DMS53 (cell line): ENCODE measurements at regions not wholly inside any gene's neighbourhood (a gene's known extent, or its start where the extent isn't known, plus 50 kb on each side); places are given as distances from the start of the nearest gene placed in this dataset.
A peak's percentile ranks its signal among the peaks of the same experiment; 100 is the strongest.
"Not testable (repeated sequence)": the region's sequence is repeated elsewhere in the genome, so short reads cannot be mapped to it uniquely, and the experiment has no call there.

Source experiments
- DNase-seq: peaks from one replicate; lab custom pipeline; 2025; lab: John Stamatoyannopoulos, UW

DNA sequence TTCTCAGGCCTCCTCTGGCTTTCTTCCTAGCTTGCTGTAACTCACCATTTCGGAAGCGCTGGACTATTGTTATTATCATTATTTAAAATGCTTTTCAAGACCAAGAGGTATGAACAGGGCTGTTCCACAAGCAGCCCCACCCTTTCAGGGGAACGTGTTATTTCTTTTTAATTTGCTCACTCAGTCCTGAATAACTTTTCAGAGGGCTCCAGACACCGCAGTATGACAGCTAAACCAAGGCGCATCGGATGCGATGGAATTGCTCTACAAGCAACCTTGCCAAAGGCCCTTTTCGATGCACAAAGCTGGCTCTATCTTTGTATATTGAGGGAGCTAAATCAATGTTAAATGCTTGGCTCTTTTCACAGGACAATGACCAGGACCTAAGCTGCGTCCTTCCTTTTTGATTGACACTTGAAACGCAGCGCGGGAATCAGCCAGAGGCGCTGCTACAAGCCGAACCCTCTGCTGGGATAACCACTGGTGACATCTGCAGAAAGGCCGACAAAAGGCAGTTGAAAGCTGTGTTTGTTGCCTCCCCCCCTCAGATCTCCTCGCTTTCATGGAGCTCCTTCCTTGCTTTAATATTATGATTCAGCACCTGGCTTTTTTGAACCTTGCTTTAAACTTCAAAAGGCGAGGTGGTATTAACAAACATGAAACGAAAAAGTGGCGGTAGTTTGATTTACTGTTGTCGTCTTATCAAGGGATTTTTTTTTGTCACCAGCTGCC is 204.7 kb upstream of the PROX1 start:
- DNase-seq: no peak

- DNase-seq: peak; percentile 28
Measured at GRCh38 chr1:213783893-213784292, 203.9 kb upstream of the PROX1 start.

- DNase-seq: no peak
Measured at GRCh38 chr1:213786683-213787082, 201.1 kb upstream of the PROX1 start.

DNA sequence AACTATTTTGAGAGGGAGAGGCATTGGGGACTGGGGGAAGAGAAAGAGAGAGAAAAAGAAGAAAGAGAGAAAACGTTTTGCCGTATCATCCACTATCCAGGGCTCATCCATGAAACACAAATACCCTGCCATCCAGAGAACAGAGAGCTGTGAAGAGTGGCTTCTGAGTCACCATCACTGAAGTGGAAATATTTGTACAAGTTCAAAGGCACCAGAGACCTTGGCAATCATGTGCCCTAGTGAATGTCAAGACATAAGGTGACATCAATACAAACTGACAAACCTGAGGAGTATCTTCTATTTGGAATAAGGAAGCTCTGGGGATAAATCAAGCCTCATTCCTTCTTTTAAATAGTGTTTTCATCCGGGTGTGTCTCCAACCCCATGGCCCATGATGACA is 197.2 kb upstream of the PROX1 start:
- peak; percentile 96 for DNase-seq

GRCh38 chr1:213793482-213794067 is 194.2 kb upstream of the PROX1 start:
- no peak for DNase-seq

GRCh38 chr1:213796525-213796924 is 191.2 kb upstream of the PROX1 start:
- DNase-seq: no peak

DNA sequence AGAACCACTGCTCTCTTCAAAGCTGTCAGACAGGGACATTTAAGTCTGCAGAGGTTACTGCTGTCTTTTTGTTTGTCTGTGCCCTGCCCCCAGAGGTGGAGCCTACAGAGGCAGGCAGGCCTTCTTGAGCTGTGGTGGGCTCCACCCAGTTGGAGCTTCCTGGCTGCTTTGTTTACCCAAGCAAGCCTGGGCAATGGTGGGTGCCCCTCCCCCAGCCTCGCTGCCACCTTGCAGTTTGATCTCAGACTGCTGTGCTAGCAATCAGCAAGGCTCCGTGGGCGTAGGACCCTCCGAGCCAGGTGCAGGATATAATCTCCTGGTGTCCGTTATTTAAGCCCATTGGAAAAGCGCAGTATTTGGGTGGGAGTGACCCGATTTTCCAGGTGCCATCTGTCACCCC is 179.5 kb upstream of the PROX1 start:
- not testable (repeated sequence) for DNase-seq

DNA sequence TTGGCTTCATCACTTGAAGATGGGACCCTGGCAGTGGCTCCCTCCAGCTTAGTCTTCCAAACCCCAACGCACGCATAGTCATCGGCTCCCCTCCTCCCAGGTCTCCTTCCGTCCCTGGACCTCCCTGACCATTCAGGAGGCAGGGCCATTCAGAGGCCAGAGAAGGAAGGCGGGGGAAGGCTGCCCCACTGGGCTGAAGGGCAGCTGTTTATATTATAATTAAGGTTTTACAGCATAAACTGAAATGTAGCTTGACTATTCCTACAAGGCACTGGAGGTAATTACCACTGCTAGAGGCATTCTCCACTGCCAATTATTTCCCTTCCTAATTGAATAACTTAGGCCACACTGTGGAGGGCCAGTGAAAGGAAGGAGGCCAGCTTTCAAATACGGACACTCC is 170.6 kb upstream of the PROX1 start:
- no peak for DNase-seq

- peak; percentile 72 for DNase-seq
Measured at GRCh38 chr1:213820362-213821149, 167.2 kb upstream of the PROX1 start.

- no peak for DNase-seq
Measured at GRCh38 chr1:213821175-213821942, 166.4 kb upstream of the PROX1 start.

DNA sequence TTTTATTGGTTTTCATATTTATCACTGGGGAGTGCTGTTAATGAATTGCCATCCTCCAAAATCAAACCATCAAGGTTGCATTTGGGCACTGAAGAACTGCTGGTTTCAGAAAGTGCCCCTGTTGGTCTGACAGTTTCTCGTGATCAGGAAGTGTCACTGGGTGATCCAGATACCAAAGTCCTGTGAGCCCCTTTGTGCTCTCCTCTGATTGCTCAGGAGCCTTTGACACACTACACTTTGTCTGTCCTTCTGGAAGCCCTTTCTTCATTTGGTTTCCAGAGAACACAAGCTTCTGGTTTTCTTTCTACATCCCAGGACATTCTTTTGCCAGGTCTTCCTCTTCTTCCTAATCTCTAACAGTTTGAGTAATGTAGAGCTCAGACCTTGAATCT is 165.8 kb upstream of the PROX1 start:
- DNase-seq: no peak

GRCh38 chr1:213826891-213827290 is 160.9 kb upstream of the PROX1 start:
- no peak for DNase-seq

GRCh38 chr1:213828867-213829266 is 158.9 kb upstream of the PROX1 start:
- no peak for DNase-seq

GRCh38 chr1:213829780-213830179 is 158.0 kb upstream of the PROX1 start:
- no peak for DNase-seq

GRCh38 chr1:213830371-213830770 is 157.4 kb upstream of the PROX1 start:
- DNase-seq: no peak

GRCh38 chr1:213840575-213840974 is 147.2 kb upstream of the PROX1 start:
- DNase-seq: no peak

GRCh38 chr1:213844632-213845031 is 143.1 kb upstream of the PROX1 start:
- no peak for DNase-seq

GRCh38 chr1:213852107-213852506 is 135.7 kb upstream of the PROX1 start:
- DNase-seq: no peak

GRCh38 chr1:213858581-213858980 is 129.2 kb upstream of the PROX1 start:
- DNase-seq: peak; percentile 57

DNA sequence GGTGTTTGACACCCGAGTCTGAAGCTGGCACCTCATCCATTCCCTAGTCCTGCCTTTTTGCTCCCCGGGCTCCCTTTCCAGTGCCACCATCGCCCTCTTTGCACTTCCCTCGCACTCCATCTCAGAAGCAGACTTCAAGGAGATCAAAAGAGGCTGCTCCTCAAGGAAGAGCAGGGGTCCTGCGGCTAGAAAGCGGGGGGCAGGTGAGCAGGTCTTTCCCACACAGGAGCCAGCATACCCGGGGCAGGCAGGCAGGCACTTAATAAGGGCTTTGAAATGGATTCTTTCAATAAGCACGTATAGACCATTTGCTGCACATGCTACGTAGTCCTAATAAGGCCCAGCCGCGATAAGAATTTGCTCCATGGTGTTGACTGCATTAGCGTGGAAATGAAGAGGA is 125.9 kb upstream of the PROX1 start:
- no peak for DNase-seq

- no peak for DNase-seq
Measured at GRCh38 chr1:213864091-213864490, 123.7 kb upstream of the PROX1 start.

DNA sequence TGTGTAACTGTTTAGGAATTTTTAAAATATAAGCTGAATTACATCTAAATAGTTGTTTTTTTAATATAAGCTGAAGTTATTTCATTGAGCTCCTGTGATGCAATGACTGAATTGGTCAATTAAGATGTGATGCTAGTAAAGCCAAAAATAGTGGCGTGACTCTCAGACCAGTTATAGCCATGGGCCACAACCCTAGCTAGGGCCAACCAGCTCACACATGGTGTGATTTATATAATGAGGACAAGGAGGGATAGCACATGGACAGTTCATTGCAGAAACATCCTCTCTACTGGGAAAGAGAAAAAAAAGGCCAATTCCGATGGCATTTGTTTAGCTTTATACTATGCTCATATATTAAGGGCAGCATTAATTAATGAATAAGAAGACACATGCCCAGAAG is 119.3 kb upstream of the PROX1 start:
- DNase-seq: no peak
